T-cell (primary cell): ENCODE measurements at regions not wholly inside any gene's neighbourhood (a gene's known extent, or its start where the extent isn't known, plus 50 kb on each side); places are given as distances from the start of the nearest gene placed in this dataset.
A peak's percentile ranks its signal among the peaks of the same experiment; 100 is the strongest.

Experiments used
- ATAC-seq, 4 experiments: fragments of 200-7000 bp in 3 of 4; fragments of 150-1000 bp in 1 of 4; cut with Tn5 transposase; replicated peaks in 1 of 4; 1 replicate in 3 of 4; 2 replicates in 1 of 4; pipeline ENCODE4 v1.10.0; 2021; ENCODE audit warnings: moderate library complexity in 3 of 4, mild to moderate bottlenecking in 2 of 4, moderate number of reproducible peaks in 1 of 4
- CTCF ChIA-PET, 2 donors: fragments of 300-600 bp; sonication (Branson Sonifier 250); formaldehyde crosslinking; loops; one replicate each; lab custom pipeline; 2022; ENCODE audit warnings: antibody characterized with exemption in 2 of 2; lab: Charles Lee
- POLR2A ChIA-PET, 2 donors: fragments of 300-600 bp; sonication (Branson Sonifier 250); formaldehyde crosslinking; loops; one replicate each; lab custom pipeline; 2022; ENCODE audit warnings: antibody characterized with exemption in 2 of 2; lab: Charles Lee
- DNase-seq, 35 experiments: peaks; one replicate each; pipeline versions ENCODE4 v3.0.0 to v3.0.0-alpha.2; 2013 to 2023
- H3K27ac ChIP-seq: one replicate; pipeline ENCODE4 v1.5.1; 2013; ENCODE audit warnings: low read length
- H3K27me3 ChIP-seq, 2 experiments: replicated peaks in 1 of 2; 1 replicate in 1 of 2; 2 replicates in 1 of 2; pipeline versions ENCODE4 v1.6.1 to v1.7.0; 2013; ENCODE audit warnings: low read length in 1 of 2, mixed read lengths in 1 of 2; ENCODE audit not compliant: control insufficient read depth in 2 of 2, insufficient read depth in 2 of 2; ENCODE audit errors: extremely low read depth in 1 of 2
- H3K36me3 ChIP-seq, 2 donors: 1 replicate in 1 of 2; 2 replicates in 1 of 2; pipeline versions ENCODE4 v1.6.1 to v1.7.0; 2013; ENCODE audit warnings: low read length in 1 of 2; ENCODE audit not compliant: control insufficient read depth in 2 of 2, insufficient read depth in 1 of 2; ENCODE audit errors: extremely low read depth in 1 of 2
- H3K4me1 ChIP-seq, 2 experiments: 1 replicate in 1 of 2; 2 replicates in 1 of 2; pipeline versions ENCODE4 v1.6.1 to v1.7.0; 2013; ENCODE audit warnings: low read length in 2 of 2, mixed read lengths in 1 of 2; ENCODE audit not compliant: insufficient read depth in 2 of 2, control insufficient read depth in 1 of 2; ENCODE audit errors: extremely low read depth in 1 of 2
- H3K4me3 ChIP-seq, 2 donors: 1 replicate in 1 of 2; 2 replicates in 1 of 2; pipeline versions ENCODE4 v1.5.1 to v1.7.0; 2013; ENCODE audit warnings: mild to moderate bottlenecking in 2 of 2, low read length in 1 of 2, moderate library complexity in 1 of 2; ENCODE audit not compliant: control insufficient read depth in 1 of 2; ENCODE audit errors: extremely low read depth in 1 of 2
- H3K9me3 ChIP-seq: 2 replicates; pipeline ENCODE4 v1.7.0; 2013
- H3K27ac Mint-ChIP-seq, 2 donors: one replicate each; pipeline ENCODE4 v1.8.0; 2020 to 2021; ENCODE audit warnings: mild to moderate bottlenecking in 2 of 2, mixed read lengths in 2 of 2
- H3K27me3 Mint-ChIP-seq, 2 donors: one replicate each; pipeline ENCODE4 v1.8.0; 2021 to 2022; ENCODE audit warnings: mixed read lengths in 2 of 2
- H3K36me3 Mint-ChIP-seq: one replicate; pipeline ENCODE4 v1.8.0; 2021; ENCODE audit warnings: mixed read lengths
- H3K4me1 Mint-ChIP-seq, 3 donors: one replicate each; pipeline ENCODE4 v1.8.0; 2020 to 2022; ENCODE audit warnings: mixed read lengths in 3 of 3, mild to moderate bottlenecking in 1 of 3
- H3K4me3 Mint-ChIP-seq, 3 donors: one replicate each; pipeline ENCODE4 v1.8.0; 2020 to 2022; ENCODE audit warnings: mild to moderate bottlenecking in 3 of 3, mixed read lengths in 3 of 3, moderate library complexity in 3 of 3
- H3K9me3 Mint-ChIP-seq, 3 donors: one replicate each; pipeline ENCODE4 v1.8.0; 2020 to 2022; ENCODE audit warnings: mixed read lengths in 3 of 3
- WGBS: methylation state at CpG from one replicate; pipeline ENCODE4 v1.1.5; 2013; ENCODE audit warnings: missing lambda C conversion rate; ENCODE audit not compliant: insufficient coverage; 5-methylcytosine and 5-hydroxymethylcytosine counted together

- no peak overlapping the region for H3K27ac Mint-ChIP-seq
- H3K36me3 Mint-ChIP-seq: no peaks in the 10 kb centered on the region
- DNase-seq (no peak), ATAC-seq (no peak)
- Histone ChIP-seq H3K27ac (no peak overlapping the region), H3K36me3 (no peaks in the 10 kb centered on the region), H3K9me3 (no peaks in the 10 kb centered on the region), H3K4me3 (no peak overlapping the region), H3K27me3 (peaks cover 7 to 13% of the 10 kb centered on the region in 2 experiments), H3K4me1 (no peaks in the 10 kb centered on the region)
- peaks cover 30 to 37% of the 10 kb centered on the region in 2 donors for H3K27me3 Mint-ChIP-seq
- H3K4me3 Mint-ChIP-seq: no peak overlapping the region
- ChIA-PET CTCF (interaction anchor here (0.7 to 4.7 kb wide), 12 partner anchors 9 to 277 kb away, joined by 3 to 34 read pairs (median 4); no protein-coding TSS in a partner anchor), POLR2A (no interaction called here)
- no peaks in the 10 kb centered on the region for H3K9me3 Mint-ChIP-seq
- WGBS: 90% methylated on average over 2 of the region's 2 CpGs
- no peaks in the 10 kb centered on the region for H3K4me1 Mint-ChIP-seq
Observed at GRCh38 chr6:99745651-99746050, 139.0 kb downstream of the PRDM13 start.

DNA sequence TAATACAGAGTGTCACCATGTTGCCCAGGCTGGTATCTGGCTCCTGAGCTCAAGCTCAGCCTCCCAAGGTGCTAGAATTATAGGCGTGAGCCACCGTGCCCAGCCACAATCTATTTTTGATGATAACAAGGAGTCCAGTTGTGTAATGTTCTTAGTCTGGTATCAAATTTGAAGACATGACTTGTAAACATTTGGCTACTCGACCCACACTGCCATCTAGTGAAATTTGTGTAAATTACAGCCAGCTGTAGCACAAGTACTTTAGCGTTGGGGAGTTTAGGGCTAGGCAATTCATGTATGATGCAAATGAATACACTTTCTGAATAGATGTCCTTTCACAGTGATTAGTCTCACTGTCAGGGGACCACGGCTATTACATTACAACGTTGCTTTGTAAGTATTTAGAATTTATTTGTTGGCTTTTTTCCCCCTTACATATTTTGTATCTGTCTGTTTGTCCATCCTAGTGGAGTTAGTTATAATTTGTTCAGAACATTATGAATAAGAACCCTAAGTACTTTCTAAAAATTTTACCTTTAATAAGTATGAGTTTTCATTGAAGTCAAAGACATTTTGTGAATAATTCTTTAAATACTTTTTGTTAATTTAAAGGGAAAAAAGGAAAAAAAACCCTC lies 139.7 kb downstream of the PRDM13 start:
- Mint-ChIP-seq H3K36me3 (no peaks in the 10 kb centered on the region), H3K27me3 (peaks cover 28 to 35% of the 10 kb centered on the region in 2 donors), H3K9me3 (no peaks in the 10 kb centered on the region), H3K4me3 (no peak overlapping the region), H3K27ac (no peak overlapping the region), H3K4me1 (no peaks in the 10 kb centered on the region)
- no peaks in the 10 kb centered on the region for H3K36me3 ChIP-seq
- no peaks in the 10 kb centered on the region for H3K4me1 ChIP-seq
- CTCF ChIA-PET: interaction anchor here (0.6 to 4.7 kb wide), 17 partner anchors 9 to 350 kb away, joined by 3 to 34 read pairs (median 4); no protein-coding TSS in a partner anchor
- POLR2A ChIA-PET: no interaction called here
- no peak overlapping the region for H3K4me3 ChIP-seq
- H3K27ac ChIP-seq: no peak overlapping the region
- peak; percentile 53 to 66 (median 61) for ATAC-seq
- H3K9me3 ChIP-seq: no peaks in the 10 kb centered on the region
- H3K27me3 ChIP-seq: peaks cover 7 to 13% of the 10 kb centered on the region in 2 experiments
- 5% methylated on average over 3 of the region's 6 CpGs for WGBS
- peak in 32 of 35 experiments; percentile 2 to 79 (median 34) for DNase-seq

- H3K9me3 ChIP-seq: no peaks in the 10 kb centered on the region
- Mint-ChIP-seq H3K9me3 (no peaks in the 10 kb centered on the region), H3K27ac (no peak overlapping the region), H3K36me3 (no peaks in the 10 kb centered on the region), H3K4me3 (no peak overlapping the region), H3K4me1 (no peaks in the 10 kb centered on the region), H3K27me3 (peaks cover 10 to 15% of the 10 kb centered on the region in 2 donors)
- ATAC-seq (no peak), DNase-seq (no peak)
- H3K36me3 ChIP-seq: no peaks in the 10 kb centered on the region
- WGBS: 57% methylated on average over 1 of the region's 1 CpG
- no peak overlapping the region for H3K27ac ChIP-seq
- no peaks in the 10 kb centered on the region for H3K4me1 ChIP-seq
- ChIA-PET POLR2A (no interaction called here), CTCF (interaction anchor here (0.9 to 1.5 kb wide), 2 partner anchors 16 kb away, joined by 3 read pairs; no protein-coding TSS in a partner anchor)
- no peak overlapping the region for H3K4me3 ChIP-seq
- H3K27me3 ChIP-seq: no peaks in the 10 kb centered on the region
Observed at GRCh38 chr6:99761711-99762110, 155.1 kb downstream of the PRDM13 start.

GRCh38 chr6:99768166-99768565 lies 161.5 kb downstream of the PRDM13 start:
- DNase-seq: no peak
- no peak overlapping the region for H3K4me3 ChIP-seq
- Mint-ChIP-seq H3K4me1 (no peaks in the 10 kb centered on the region), H3K4me3 (no peak overlapping the region), H3K27ac (no peak overlapping the region), H3K27me3 (peaks cover 0 to 16% of the 10 kb centered on the region in 2 donors), H3K36me3 (no peaks in the 10 kb centered on the region), H3K9me3 (no peaks in the 10 kb centered on the region)
- H3K27ac ChIP-seq: no peak overlapping the region
- H3K36me3 ChIP-seq: no peaks in the 10 kb centered on the region
- ATAC-seq: no peak
- H3K9me3 ChIP-seq: no peaks in the 10 kb centered on the region
- H3K4me1 ChIP-seq: no peaks in the 10 kb centered on the region
- no CpG with 5 or more reads among the region's 1 CpG for WGBS
- CTCF ChIA-PET: no interaction called here
- POLR2A ChIA-PET: no interaction called here
- no peaks in the 10 kb centered on the region for H3K27me3 ChIP-seq

DNA sequence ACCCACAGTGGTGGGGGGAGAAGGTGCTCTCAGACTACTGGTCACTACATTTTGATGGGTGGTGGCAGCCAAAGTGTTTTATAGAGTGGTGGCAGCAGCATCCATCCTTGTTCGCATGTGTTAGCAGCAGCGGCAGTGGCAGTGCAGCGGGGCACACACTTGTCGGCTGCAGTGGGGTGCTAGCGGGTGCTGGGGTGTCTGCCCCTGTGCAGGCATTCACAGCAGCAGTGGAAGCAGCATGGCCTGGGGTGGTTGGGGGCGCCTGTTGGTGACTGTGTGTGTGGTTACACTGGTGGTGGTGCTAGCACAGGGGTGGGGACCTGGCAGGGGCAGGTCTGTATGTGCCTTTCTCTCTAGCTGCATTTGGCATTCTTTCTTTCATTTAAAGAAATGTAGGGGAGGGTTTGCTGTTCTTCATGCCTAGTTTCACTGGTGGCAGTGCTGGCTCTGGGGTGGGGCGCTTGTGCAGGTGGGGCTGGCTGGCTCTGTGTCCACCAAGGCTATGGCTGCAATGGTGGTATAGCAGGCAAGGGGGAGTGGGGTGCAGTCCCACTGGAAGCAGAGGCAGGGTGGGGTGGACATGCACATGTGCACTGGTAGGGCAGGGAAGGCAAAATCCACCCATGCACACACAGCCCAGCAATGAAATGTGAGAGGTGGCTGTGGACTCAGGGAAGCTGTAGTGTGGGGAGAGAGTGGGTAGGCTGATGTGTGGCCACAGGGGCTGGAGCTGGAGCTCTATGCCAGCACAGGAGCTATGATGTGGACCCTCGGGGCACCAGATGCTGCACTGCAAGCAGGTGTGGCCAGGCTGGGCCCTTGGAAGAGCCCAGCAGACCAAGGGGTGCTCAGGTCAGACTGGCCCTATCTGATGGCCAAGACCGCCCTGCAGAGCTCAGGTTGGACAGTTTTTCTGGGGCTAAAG lies 173.3 kb downstream of the PRDM13 start:
- Mint-ChIP-seq H3K36me3 (no peaks in the 10 kb centered on the region), H3K9me3 (no peaks in the 10 kb centered on the region), H3K4me3 (no peak overlapping the region), H3K4me1 (no peaks in the 10 kb centered on the region), H3K27ac (no peak overlapping the region), H3K27me3 (peaks cover 55 to 60% of the 10 kb centered on the region in 2 donors)
- 73% methylated on average over 8 of the region's 9 CpGs for WGBS
- Histone ChIP-seq H3K36me3 (no peaks in the 10 kb centered on the region), H3K4me1 (no peaks in the 10 kb centered on the region), H3K27me3 (peaks cover 0 to 14% of the 10 kb centered on the region in 2 experiments), H3K4me3 (no peak overlapping the region), H3K9me3 (no peaks in the 10 kb centered on the region), H3K27ac (no peak overlapping the region)
- ChIA-PET CTCF (no interaction called here), POLR2A (no interaction called here)
- ATAC-seq: no peak
- DNase-seq: no peak

DNA sequence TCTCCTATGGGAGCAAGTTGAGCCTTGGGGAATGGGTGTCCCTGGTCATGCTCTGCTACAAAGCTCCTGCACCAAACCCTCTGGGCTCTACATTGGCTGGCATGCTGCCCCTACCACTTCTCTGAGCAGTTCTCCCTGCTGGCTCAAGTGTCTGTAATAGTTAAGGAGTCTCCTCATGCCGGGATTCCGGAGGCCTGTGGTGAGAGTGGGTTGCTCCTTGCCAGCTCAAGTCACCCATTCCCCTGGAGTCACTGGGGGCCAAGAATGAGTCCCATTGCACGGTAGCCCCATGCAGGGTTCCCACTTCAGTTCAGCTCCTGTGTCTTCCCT lies 173.9 kb downstream of the PRDM13 start:
- H3K27ac Mint-ChIP-seq: no peak overlapping the region
- no peak overlapping the region for H3K4me3 Mint-ChIP-seq
- no peaks in the 10 kb centered on the region for H3K36me3 Mint-ChIP-seq
- H3K9me3 Mint-ChIP-seq: no peaks in the 10 kb centered on the region
- peaks cover 0 to 14% of the 10 kb centered on the region in 2 experiments for H3K27me3 ChIP-seq
- no peaks in the 10 kb centered on the region for H3K36me3 ChIP-seq
- peaks cover 55 to 56% of the 10 kb centered on the region in 2 donors for H3K27me3 Mint-ChIP-seq
- H3K4me3 ChIP-seq: no peak overlapping the region
- no peak for DNase-seq
- 83% methylated on average over 1 of the region's 3 CpGs for WGBS
- ATAC-seq: no peak
- ChIA-PET POLR2A (no interaction called here), CTCF (no interaction called here)
- no peaks in the 10 kb centered on the region for H3K4me1 ChIP-seq
- no peaks in the 10 kb centered on the region for H3K9me3 ChIP-seq
- H3K27ac ChIP-seq: no peak overlapping the region
- no peaks in the 10 kb centered on the region for H3K4me1 Mint-ChIP-seq
